GM19467 (cell line): ENCODE measurements at regions not wholly inside any gene's neighbourhood (a gene's known extent, or its start where the extent isn't known, plus 50 kb on each side); places are given as distances from the start of the nearest gene placed in this dataset.
"Not testable (repeated sequence)": the region's sequence is repeated elsewhere in the genome, so short reads cannot be mapped to it uniquely, and the experiment has no call there.

Source experiments
- ATAC-seq: cut with Tn5 transposase; IDR thresholded peaks from one replicate; pipeline ENCODE4 v1.9.1; 2021; ENCODE audit warnings: mild to moderate bottlenecking, moderate library complexity; ENCODE audit not compliant: unreplicated experiment

DNA sequence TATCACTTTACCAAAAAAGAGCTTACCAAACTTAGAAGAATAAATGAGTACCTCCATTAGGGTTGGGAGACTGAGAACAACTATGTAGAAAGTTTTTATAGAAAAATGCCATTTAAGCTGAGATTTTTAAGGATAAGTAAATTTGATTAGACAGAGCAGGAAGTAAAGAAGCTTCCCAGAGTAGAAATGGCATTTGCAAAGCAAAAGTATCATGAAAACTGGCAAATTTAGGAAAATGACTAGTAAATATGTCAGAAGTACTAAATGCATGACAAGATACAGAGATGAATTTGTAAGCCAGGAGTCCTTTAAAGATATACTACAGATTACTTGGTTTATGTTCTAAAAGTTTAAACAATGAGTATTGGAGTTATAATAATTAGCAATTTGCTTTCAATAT lies 2581.8 kb downstream of the PCDH9 start:
- ATAC-seq: no peak

DNA sequence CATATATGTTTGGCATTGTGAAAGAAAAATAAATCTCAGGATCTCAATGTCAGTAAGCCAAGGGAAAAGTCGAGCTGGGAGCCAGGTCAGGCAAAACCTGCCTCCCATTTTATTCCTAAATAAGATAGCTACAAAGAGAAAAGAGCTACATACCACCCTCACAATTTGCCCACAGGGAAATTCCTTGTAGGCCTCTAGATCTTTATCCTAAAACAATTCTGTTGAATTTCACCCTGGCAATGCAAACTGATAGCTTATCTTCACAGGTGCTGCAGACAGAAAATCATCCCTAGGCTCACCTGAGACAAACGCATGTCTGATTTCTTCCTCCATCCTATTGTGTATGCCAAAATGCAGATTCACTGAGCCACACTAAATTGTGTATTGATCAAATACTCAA lies 2587.1 kb downstream of the PCDH9 start:
- no peak for ATAC-seq

DNA sequence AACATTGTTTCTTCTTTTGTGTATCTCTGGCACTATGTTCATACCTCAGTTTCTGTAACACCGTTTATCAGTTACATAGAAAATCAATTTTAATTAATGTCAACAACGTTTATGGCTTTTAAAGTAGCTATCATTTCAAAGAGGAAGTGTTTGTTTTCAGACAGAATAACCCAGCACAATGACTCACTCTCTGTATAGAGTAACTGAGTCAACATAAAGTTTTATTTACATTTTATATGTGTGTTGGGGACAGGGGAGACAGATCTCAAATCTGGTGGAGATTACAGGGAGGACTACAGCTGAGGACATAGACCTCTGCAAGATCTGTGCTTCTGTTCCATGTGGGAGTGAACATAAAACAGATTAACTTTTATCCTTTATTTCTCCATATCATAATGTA lies 2590.1 kb downstream of the PCDH9 start:
- ATAC-seq: no peak

DNA sequence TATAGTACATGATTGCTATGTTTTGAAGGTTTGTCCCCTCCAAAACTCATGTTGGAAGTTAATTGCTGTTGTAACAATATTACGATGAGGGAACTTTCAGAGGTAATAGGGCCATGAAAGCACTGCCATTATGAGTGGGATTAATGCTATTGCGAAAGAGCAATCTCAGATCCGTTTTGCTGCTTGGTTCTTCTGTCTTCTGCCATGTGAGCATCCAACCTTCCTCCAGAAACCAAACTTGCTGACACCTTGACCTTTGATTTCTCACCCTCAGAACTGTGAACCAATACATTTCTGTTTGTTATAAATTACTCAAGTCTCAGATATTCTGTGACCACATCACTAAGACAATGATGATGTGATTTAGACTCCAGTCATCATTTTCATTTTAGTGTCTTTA lies 2590.9 kb downstream of the PCDH9 start:
- ATAC-seq: no peak

DNA sequence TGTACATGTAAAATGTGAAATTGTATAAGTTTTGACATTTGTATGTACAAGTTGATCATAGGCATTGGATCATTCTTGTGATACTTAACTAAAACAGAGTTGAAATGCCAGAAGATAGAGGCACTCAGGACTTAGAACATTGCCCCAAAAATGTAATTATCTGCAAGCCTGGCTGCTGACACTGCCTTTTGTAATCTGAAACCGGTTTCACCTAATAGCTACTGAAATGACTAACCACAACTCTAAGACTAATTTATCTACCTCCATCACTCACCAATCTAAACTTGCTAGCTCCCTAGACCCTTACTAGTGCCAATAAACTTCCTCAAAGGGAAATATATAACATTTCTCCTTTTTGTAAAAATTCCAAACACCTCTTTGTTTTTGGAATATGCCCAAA lies 2596.2 kb downstream of the PCDH9 start:
- no peak for ATAC-seq

DNA sequence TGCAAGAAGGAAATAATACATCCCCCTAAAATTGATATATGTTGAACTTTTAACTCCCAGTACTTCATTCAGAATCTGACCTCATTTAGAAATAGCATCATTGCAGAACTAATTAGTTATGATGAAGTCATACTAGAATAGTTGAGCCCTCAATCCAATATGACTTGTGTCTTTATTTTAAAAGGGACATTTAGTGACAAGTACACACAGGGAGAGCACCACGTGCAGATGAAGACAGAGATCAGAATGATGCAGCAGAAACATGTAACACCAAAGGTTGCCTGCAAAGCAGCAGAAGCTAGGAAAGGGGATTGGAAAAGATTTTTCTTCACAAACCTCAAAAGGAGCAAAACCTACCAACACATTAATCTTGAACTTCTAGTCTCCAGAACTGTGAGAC lies 2602.5 kb downstream of the PCDH9 start:
- ATAC-seq: no peak

DNA sequence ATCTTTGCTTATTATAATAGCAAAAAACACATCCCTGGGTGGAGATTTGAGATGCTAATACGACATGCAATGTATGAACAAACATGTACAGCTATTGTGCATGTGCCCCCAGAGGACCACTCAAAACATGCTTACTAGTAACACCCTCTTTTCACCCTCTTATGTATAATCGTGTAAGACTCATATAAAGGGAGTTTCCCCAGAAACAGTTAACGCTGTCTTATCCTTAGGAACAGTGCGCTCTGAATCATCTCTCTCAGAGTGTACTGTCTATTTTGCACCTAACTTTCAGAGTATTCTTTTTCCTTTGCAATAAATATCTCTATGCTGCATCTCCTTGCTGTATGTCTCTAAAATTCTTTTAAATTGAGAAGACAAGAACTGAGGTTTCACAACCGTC lies 2604.0 kb downstream of the PCDH9 start:
- no peak for ATAC-seq

DNA sequence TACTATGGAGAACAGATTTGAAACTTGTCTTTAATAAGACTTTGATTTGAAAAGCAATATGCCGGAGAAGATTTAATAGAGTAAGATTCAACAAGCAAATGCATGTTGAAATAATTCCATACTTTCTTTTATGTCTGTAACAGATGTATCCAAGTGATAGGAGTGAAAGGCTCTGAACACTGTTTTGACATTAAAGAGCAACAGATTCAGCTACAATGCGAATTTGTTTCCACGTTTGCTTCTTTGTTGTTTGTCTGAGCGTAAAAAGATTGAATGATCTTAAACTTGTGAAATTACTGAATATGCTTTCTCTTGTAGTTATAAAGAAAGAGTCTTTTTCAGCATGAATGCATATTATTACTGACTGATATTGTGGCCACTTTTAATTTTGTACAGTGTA lies 2612.9 kb downstream of the PCDH9 start:
- no peak for ATAC-seq

DNA sequence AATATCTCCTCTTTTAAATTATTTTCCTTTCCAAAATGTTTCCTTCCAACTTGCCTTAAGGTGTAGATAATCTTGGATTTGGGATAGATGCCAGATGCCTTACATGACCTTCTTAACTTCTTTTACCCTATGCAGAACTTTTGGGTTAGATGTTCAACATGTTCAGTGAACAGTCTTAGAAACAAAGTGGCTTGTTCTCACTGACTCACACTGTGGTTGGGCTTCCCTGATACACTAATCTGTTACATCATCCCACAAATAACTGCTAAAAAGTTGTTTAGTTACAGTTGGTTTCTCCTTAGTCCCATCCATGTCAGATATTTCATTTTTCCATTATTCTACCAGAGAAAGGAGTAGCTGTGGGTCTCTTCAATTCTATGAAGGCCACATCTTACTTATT lies 2638.2 kb downstream of the PCDH9 start:
- no peak for ATAC-seq

DNA sequence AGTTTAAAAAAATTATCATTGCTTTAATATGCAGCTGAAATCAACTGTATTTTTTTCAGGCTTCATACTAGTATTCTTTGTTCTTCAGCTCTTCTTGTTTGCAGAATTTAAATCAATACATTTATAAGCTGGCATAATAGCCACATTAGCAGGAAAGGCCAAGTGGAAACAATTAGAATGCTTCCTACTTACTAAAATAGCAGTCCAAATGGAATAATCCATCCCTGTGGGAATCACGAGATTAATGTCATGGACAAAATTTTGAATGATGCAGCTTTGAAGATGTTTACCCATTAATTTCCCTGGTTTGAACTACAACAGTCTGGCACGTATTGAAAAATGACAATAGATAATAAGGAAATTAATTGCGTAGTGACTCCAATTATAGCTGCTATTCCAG lies 2650.8 kb downstream of the PCDH9 start:
- no peak for ATAC-seq

DNA sequence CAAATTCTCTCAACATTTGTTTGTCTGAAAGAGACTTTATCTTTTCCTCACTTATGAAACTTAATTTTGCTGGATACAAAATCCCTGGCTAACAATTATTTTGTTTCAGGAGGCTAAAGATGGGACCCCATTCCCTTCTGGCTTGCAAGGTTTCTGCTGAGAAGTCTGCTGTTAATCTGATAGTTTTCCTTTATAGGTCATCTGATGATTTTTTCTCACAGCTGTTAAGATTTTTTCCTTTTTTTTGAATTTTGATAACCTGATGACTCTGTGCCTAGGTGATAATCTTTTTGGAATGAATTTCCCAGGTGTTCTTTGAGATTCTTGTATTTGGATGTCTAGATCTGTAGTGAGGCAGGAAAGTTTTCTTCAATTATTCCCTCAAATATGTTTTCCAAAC lies 2661.4 kb downstream of the PCDH9 start:
- no peak for ATAC-seq

DNA sequence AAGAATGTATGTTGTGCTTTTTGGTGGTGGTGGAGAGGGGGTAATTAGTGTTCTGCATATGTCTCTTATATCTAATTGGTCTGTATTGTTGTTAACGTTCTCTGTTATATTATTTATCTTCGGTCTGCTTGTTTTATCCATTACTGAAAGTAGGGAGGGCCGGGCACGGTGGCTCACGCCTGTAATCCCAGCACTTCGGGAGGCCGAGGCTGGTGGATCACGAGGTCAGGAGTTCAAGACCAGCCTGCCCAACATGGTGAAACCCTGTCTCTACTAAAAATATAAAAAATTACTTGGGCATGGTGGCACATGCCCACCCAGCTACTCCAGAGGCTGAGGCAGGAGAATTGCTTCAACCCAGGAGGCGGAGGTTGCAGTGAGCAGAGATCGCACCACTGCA lies 2672.1 kb downstream of the PCDH9 start:
- ATAC-seq: not testable (repeated sequence)

DNA sequence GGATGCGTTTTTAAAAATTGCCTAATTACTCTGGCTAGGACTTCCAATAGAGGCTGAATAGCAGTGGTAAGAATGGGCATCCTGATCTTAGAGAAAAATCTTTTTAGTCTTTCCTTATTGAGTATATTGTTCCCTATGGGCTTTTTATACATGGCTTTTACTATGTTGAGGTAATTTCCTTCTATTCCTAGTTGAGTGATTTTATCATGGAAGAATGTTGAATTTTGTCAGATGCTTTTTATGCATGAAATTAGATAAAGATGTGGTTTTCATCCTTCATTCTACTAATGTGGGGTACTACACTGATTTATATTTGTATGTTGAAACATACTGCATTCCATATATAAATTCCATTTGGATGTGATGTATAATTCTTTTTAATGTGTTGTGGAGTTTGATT lies 2673.8 kb downstream of the PCDH9 start:
- ATAC-seq: no peak

DNA sequence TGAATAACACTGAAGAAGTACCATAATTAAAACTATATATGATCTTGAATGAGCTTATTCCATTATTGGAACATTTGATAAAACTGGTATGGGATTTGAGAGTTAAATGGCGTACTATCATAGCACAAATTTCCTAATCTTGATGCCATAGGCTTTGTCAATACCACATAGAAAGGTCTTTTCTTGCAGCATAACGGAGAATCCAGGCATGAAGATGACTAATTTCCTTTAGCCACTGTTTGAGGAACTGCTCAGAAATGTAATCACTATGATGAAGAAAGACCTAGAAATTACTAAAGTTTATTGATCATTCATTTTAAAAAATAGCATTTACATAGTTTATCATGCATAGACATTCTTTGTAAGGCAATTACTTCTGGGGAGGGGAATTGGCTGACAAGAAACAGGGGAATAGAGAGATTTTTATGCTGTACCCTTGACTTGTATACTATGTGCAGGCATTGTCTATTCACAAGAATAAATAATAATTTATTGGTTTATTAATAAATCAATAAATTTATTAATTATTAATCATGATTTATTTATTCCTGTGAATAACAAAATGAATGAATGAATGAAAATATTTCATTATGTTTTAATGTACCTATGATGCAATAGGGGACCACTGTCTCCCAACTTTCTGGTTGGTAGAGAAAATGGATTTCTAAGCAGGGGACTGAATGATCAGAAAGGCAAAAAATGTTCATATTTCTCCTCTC lies 2676.6 kb downstream of the PCDH9 start:
- no peak for ATAC-seq

DNA sequence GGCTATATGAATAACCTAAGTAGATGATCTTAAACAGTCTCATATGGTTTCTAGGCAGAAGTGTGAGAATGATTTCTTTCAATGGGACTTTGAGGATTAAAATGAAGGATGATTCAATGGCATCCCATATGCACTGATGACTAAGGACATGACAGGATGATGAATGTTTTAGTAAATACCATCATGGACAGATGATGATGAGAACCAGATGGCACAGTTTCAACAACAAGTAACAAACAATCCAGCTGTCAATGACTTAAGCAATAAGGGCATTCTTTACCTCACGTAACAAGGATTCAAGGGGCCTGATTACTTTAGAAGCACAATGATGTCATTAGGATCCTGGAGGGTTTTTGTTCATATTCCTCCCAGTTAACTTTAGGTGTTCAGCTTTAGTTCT lies 2678.4 kb downstream of the PCDH9 start:
- no peak for ATAC-seq

DNA sequence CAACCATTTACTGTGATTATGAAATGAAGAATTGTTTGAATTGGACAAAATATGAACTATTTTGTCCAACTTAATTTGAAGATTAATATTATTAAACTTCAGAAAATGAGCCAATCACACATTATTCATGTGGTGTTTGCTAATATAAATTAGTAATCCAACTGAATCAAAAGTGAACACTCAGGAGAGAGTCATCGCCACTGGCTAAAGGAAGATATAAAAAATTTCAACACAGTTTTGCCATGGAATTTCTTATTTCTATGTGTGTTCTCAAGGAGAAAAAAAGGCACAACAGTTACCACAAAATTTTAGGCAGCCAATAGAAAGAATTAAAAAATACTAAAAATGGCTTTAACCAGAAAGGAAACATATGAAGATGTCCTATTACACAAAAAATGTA lies 2683.8 kb downstream of the PCDH9 start:
- no peak for ATAC-seq

DNA sequence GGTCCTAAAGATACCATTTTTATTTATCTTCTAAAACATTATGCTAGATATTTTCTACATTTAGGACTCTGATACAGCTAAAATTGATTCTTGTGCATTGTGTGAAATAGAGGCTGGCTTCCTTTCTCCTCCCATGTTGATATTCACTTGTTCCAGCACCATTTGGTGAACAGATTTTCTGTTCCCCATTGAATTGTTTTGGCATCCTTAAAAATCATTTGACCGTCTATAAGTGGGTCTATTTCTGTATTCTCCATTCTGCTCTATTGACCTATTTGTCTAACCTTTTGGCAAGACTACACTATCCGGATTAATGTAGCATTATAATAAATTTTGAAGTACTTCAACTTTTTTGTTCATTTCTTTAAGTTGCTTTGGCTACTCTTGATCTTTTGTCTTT lies 2689.2 kb downstream of the PCDH9 start:
- no peak for ATAC-seq

DNA sequence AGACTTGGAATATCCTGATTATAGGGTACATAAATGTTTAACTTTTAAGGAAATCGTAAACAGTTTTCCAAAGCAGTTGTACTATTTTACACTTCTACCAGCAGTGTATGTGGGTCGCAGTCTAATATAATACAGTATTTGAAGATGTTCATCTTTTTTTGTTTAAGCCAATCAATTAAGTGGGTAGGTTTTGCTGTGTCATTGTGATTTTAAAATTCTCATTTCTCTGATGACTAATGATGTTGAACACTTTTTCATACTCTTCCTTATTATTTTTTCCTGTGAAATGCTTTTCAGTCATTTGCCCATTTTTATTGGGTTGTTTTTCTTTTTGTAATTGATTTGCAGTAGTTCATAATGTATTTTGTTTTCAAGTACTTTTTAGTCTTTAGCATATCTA lies 2689.7 kb downstream of the PCDH9 start:
- ATAC-seq: no peak

DNA sequence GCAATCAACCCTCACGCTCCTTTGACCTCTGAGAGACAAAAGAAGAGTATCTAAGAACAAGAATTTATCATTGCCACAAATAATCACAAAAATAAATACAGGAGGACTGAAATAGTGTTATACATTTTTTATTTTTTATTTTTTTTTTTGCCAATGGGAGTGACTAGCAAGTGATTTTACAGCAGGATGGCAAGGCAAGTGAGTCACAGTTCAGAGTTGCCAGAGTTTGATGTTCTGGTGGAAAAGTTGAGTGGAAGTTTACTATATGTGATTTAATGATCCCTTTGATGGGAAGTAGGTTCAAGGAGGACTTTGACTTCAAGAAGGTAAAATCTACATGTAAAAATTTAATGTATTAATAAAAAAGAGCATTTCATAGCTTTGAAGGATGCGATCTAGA lies 2691.4 kb downstream of the PCDH9 start:
- no peak for ATAC-seq

DNA sequence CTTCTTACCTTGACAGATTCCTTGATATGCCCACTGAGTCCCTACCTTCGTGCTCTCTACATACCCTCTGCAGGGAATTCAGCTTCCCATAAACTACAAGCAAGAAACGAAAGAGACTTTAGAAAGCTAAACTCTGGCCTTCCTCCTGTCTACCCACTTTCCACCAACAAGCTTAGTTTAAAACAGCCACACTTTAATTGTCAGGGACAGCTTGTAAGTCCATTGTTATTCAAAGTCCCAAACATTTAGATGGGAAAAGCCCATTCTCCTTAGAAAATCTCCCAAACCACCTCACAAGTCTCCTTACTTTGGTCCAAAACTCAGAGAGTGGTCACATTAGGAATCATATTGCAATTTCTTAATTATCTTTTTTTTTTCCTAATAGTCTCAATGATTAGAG lies 2695.8 kb downstream of the PCDH9 start:
- no peak for ATAC-seq

DNA sequence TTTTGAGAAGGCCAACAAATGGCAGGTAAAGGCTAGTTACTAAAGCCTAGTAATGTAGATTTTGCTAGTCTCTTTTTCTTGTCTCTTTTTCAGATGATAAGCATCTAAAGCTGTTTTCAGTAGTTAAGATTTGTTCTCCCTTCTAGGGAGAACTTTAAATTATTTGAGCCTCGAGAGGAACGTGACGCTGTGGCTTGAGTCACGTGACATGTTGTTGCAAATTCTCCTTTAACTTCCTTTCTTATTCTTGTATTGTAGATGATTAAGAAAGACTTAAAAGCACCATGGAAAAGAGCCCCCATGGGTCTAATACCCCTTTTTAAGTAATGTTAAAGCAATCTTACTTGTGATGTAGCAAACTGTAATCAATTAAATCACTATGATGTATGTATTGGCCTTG lies 2698.7 kb downstream of the PCDH9 start:
- no peak for ATAC-seq

DNA sequence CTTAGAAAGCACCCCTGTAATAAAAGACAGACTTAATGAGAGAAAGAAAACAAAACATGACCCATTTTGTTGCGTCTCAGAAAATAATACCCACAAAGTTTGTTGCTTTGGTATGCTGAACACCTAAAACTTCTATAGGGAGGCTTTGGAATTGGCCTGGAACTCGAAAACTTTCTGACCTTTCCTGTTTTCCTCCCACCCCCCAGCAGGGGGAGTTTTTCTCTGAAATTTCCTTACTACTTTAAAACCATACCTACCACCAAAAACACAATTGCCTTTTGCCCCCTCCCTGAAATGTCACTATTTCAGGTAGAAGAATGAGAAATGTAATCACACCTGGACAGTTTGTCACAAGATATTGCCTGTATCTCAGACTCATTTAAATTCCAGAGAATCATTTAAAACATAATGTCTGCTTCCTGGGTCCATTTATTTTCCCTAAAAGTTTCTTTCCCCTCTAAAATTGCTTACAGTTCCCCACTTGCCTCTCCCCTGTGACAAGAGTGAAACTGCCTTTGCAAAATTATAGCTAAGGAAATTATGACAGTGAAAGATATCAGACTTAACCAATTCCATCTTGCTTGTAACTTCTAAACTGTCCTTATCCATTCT lies 2700.2 kb downstream of the PCDH9 start:
- ATAC-seq: no peak

DNA sequence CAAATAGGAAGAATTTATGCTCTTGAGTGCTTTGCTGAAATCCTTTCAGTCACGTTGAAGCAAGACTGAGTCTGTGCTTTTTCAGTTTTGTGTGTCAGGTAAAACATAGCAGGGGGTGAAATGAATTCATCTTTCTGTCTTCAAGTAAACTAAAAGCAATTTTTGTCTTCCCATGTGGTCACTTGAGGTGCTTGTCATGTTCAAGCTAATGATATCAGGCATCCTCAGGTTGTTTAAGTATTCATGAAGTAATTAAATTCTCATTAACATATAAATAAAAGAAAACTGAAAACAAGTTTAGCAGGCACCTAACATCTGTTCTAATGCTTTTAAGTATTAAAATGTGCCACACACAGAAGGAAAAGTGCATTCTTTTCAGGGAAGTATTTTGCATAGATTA lies 2701.3 kb downstream of the PCDH9 start:
- no peak for ATAC-seq
